Liver (tissue), 3 donors: ENCODE measurements at regions not wholly inside any gene's neighbourhood (a gene's known extent, or its start where the extent isn't known, plus 50 kb on each side); places are given as distances from the start of the nearest gene placed in this dataset.

Experiments
- ATF3 ChIP-seq: IDR thresholded peaks from 2 replicates; pipeline ENCODE4 v1.6.1; 2016; ENCODE audit warnings: antibody characterized with exemption
- CTCF ChIP-seq: fragments of 150-350 bp; IDR thresholded peaks from 2 replicates; pipeline ENCODE4 v1.5.1; 2017; ENCODE audit warnings: improper control_type of control experiment, low read depth, low read length; ENCODE audit not compliant: missing input control
- EGR1 ChIP-seq, 2 donors: IDR thresholded peaks; 2 replicates each; pipeline ENCODE4 v1.6.1; 2016 to 2018; ENCODE audit warnings: antibody characterized with exemption in 2 of 2, low read depth in 2 of 2
- FOXA1 ChIP-seq: IDR thresholded peaks from 2 replicates; pipeline ENCODE4 v1.6.1; 2016; ENCODE audit warnings: antibody characterized with exemption
- GABPA ChIP-seq, 2 donors: IDR thresholded peaks in 1 of 2; conservative IDR thresholded peaks in 1 of 2; 2 replicates each; pipeline ENCODE4 v1.6.1; 2016; ENCODE audit warnings: antibody characterized with exemption in 2 of 2, mild to moderate bottlenecking in 1 of 2, moderate library complexity in 1 of 2
- JUND ChIP-seq, 2 donors: IDR thresholded peaks; 2 replicates each; pipeline ENCODE4 v1.6.1; 2016; ENCODE audit warnings: antibody characterized with exemption in 2 of 2
- MAX ChIP-seq: IDR thresholded peaks from 2 replicates; pipeline ENCODE4 v1.6.1; 2016; ENCODE audit warnings: antibody characterized with exemption
- REST ChIP-seq: IDR thresholded peaks from 2 replicates; pipeline ENCODE4 v1.6.1; 2016; ENCODE audit warnings: antibody characterized with exemption, mild to moderate bottlenecking
- RXRA ChIP-seq, 2 donors: IDR thresholded peaks; 2 replicates each; pipeline ENCODE4 v1.6.1; 2017 to 2018; ENCODE audit warnings: antibody characterized with exemption in 2 of 2, mild to moderate bottlenecking in 1 of 2
- SP1 ChIP-seq: IDR thresholded peaks from 2 replicates; pipeline ENCODE4 v1.6.1; 2018; ENCODE audit warnings: antibody characterized with exemption, mild to moderate bottlenecking
- TAF1 ChIP-seq: conservative IDR thresholded peaks from 2 replicates; pipeline ENCODE4 v1.6.1; 2016; ENCODE audit warnings: antibody characterized with exemption, mild to moderate bottlenecking
- YY1 ChIP-seq: IDR thresholded peaks from 2 replicates; pipeline ENCODE4 v1.6.1; 2016; ENCODE audit warnings: antibody characterized with exemption, mild to moderate bottlenecking
- ZBTB33 ChIP-seq: IDR thresholded peaks from 2 replicates; pipeline ENCODE4 v1.6.1; 2016; ENCODE audit warnings: antibody characterized with exemption
- donor health status: healthy.
- donor health status: healthy.

GRCh38 chr3:30303770-30304169, 302.6 kb upstream of the TGFBR2 start:
- no peak for TF ChIP-seq SP1
- TF ChIP-seq CTCF = no peak
- TF ChIP-seq EGR1 (IDR thresholded peaks at IDR 0.05; ENCODE audit: low read depth in 2 of 2) = no peak
- no peak for TF ChIP-seq ATF3
- no peak for TF ChIP-seq GABPA (IDR thresholded peaks at IDR 0.05 in 1 of 2, conservative IDR thresholded peaks at IDR 0.05 in 1 of 2)
- no peak for TF ChIP-seq ZBTB33
- TF ChIP-seq REST = no peak
- no peak for TF ChIP-seq TAF1
- no peak for TF ChIP-seq YY1
- TF ChIP-seq RXRA (IDR thresholded peaks at IDR 0.05) = no peak
- TF ChIP-seq MAX = no peak
- no peak for TF ChIP-seq FOXA1
- no peak for TF ChIP-seq JUND (IDR thresholded peaks at IDR 0.05)
